ENCODE measurements at regions not wholly inside any gene's neighbourhood (a gene's known extent, or its start where the extent isn't known, plus 50 kb on each side); places are given as distances from the start of the nearest gene placed in this dataset.
A peak's percentile ranks its signal among the peaks of the same experiment; 100 is the strongest.

DNA sequence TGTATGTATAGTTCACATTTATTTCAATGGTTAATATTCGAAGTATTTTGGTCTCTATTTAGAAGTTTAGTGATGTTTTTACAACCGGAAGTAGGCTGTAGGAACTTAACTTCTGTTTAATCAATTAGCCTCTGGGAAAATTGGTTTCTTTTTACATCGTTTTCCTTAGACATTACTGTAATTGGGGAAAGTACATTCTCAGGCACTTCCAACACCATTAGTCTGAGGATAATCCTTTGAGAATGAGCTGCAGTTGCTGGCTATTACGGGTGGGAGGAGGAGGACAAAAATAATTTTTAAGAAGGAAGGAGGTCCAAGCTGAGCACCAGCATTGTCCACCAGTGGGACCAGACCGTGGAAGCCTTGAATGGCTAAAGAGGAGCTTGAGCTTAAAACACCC, 70.4 kb upstream of the ST3GAL5 start:
- WGBS, 2 donors, result 49 to 50% methylated on average over 5 of the region's 5 CpGs
- TF ChIP-seq, protein P1, sequence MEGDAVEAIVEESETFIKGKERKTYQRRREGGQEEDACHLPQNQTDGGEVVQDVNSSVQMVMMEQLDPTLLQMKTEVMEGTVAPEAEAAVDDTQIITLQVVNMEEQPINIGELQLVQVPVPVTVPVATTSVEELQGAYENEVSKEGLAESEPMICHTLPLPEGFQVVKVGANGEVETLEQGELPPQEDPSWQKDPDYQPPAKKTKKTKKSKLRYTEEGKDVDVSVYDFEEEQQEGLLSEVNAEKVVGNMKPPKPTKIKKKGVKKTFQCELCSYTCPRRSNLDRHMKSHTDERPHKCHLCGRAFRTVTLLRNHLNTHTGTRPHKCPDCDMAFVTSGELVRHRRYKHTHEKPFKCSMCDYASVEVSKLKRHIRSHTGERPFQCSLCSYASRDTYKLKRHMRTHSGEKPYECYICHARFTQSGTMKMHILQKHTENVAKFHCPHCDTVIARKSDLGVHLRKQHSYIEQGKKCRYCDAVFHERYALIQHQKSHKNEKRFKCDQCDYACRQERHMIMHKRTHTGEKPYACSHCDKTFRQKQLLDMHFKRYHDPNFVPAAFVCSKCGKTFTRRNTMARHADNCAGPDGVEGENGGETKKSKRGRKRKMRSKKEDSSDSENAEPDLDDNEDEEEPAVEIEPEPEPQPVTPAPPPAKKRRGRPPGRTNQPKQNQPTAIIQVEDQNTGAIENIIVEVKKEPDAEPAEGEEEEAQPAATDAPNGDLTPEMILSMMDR (IDR thresholded peaks at IDR 0.05), result no peak
- no peak for TF ChIP-seq POLR2A (IDR thresholded peaks at IDR 0.05)
- intact Hi-C loops (cut with DNase I; ENCODE audit: low total_unique reads), result no loop called here

DNA sequence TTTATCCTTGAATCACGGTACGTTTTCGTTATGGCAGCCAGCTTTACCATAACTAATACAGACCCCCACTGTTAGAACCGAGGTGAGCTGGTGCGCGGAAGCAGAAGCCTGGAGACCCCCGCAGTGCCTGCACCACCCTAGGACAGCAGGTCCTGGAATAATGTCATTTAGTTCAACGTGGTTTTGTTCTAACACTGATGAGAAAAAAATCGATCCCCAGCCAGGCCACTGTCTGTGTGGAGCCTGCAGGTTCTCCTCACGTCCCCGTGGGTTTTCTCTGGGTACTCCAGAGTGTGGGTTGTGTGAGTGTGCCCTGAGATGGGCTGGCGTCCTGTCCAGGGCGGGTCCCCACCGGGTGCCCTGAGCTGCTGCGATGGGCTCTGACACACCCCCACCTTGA, 69.9 kb upstream of the ST3GAL5 start:
- no peak overlapping the region for H3K4me3 ChIP-seq (ENCODE audit: low read depth, poor library complexity, severe bottlenecking)
- intact Hi-C loops (cut with DNase I; ENCODE audit: low total_unique reads), result no loop called here
- peak in 1 of 2 donors; percentile 4 for DNase-seq (ENCODE audit: low spot score in 2 of 2)
- TF ChIP-seq, protein P1 (IDR thresholded peaks at IDR 0.05), result no peak
- TF ChIP-seq POLR2A (IDR thresholded peaks at IDR 0.05), result no peak
- WGBS, 2 donors, result 82 to 83% methylated on average over 15 of the region's 15 CpGs

More for the DNA sequence above, 70.4 kb upstream of the ST3GAL5 start:
- no peak overlapping the region for H3K4me3 ChIP-seq (ENCODE audit: low read depth, poor library complexity, severe bottlenecking)
- DNase-seq (ENCODE audit: low spot score in 2 of 2), result no peak

DNA sequence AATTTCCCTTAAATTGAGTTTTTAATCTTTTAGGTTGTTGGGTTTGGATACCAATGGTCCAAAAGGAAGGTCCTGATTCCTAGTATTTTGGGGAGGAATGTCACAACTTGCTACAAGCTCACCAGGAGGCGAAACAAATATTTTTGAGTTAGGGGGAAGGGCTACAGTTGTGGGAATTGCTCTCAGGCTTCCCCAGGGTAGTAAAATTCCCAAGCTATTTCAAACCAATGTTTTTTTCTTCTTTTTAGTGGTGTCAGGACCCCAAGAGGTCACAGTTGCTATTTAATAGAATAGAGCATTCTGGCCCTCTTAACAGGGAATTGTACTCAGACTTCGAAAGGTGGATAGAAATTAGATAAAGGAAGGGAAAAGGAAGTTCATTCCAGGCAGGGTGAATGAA, 68.5 kb upstream of the ST3GAL5 start:
- no peak for DNase-seq (ENCODE audit: low spot score in 2 of 2)
- WGBS, 2 donors, result 90 to 98% methylated on average over 2 of the region's 2 CpGs
- intact Hi-C loops (cut with DNase I; ENCODE audit: low total_unique reads), result no loop called here
- TF ChIP-seq, protein P1 (IDR thresholded peaks at IDR 0.05), result no peak
- no peak for TF ChIP-seq POLR2A (IDR thresholded peaks at IDR 0.05)
- no peak overlapping the region for H3K4me3 ChIP-seq (ENCODE audit: low read depth, poor library complexity, severe bottlenecking)

DNA sequence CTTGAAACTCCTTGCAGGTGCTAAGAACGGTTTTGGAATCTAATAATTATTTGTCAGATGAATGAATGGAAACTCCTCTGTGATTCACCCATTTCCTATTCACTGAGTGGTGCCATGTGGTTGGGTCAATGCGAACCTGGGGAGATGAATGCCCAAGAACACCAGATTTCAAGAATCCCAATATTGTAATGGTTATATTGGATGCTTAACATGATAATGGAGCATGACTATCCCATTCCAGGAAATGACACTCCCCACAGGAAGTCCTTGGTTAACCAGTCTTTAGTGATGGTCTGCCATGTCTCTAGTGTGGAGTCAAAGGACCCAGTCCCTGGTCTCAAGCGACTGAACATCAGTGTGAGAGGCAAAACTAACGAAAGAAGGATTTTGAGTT, 67.9 kb upstream of the ST3GAL5 start:
- no peak for TF ChIP-seq POLR2A (IDR thresholded peaks at IDR 0.05)
- TF ChIP-seq, protein P1 (IDR thresholded peaks at IDR 0.05), result no peak
- WGBS, 2 donors, result 81 to 83% methylated on average over 4 of the region's 4 CpGs
- no peak overlapping the region for H3K4me3 ChIP-seq (ENCODE audit: low read depth, poor library complexity, severe bottlenecking)
- DNase-seq (ENCODE audit: low spot score in 2 of 2), result no peak
- intact Hi-C loops (cut with DNase I; ENCODE audit: low total_unique reads), result no loop called here

DNA sequence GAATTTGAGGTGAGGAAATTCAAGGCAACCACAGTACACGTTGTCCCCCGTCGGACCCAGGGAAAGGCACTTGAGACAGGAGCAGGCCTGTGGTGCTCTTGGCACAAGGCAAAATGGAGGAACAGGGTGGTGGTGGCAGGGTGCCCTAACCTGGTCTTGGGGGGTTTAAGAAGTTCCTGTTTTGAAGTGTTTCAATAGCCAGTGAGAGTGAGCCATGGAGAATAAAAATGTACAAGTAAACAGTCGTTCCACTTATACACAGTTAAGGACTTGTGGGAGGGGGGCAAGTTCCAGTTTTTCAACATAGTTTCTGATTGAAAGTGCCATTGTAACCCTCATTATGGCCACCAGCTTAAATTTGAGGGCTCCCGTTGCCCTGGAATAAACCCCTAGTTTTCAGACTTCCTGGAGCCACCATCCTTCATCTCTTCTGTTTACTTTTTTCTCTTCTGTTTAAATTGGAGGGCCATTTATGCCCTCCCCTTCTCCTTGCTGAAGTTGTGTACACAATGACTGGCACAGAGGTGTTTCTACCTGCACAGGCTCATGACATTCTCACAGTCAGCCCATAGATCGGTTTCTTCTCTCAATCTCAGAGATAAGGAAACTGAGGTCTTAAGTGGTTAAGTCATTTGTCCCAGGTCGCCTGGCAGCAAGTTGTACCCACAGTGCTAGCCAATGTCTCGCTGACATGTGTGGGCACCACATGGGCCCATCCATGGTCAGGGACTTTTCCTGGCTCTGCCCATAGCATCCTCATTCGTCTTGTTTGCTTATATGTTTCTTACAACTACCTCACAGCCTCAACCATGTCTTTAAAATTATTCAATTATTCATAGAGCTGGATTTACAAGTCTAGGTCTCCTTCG, 66.0 kb upstream of the ST3GAL5 start:
- WGBS, 2 donors, result 83 to 91% methylated on average over 10 of the region's 10 CpGs
- H3K4me3 ChIP-seq (ENCODE audit: low read depth, poor library complexity, severe bottlenecking), result no peak overlapping the region
- no peak for DNase-seq (ENCODE audit: low spot score in 2 of 2)
- intact Hi-C loops (cut with DNase I; ENCODE audit: low total_unique reads), result no loop called here
- TF ChIP-seq, protein P1 (IDR thresholded peaks at IDR 0.05), result no peak

DNA sequence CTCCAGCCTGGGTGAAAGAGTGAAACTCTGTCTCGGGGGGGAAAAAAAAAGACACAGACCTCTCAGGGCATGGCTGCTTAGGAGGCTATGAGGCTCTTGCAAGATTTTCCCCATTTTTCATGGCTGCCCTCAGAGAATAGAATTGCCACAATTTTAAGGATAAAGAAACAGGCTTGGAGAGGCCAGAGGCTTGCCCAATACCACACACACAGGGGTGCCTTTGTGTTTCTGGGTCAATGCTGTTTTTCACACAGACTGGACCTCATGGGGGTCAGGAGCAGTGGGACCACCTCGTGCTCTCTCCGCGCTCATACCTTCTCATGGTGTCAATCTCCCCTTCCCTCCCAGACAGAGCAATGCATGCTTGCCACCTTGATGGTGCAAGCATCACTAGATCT, 65.4 kb upstream of the ST3GAL5 start:
- TF ChIP-seq, protein P1 (IDR thresholded peaks at IDR 0.05), result no peak
- TF ChIP-seq POLR2A (IDR thresholded peaks at IDR 0.05), result no peak
- intact Hi-C loops (cut with DNase I; ENCODE audit: low total_unique reads), result no loop called here
- no peak for DNase-seq (ENCODE audit: low spot score in 2 of 2)
- H3K4me3 ChIP-seq (ENCODE audit: low read depth, poor library complexity, severe bottlenecking), result no peak overlapping the region
- 88 to 91% methylated on average over 4 of the region's 4 CpGs for whole genome bisulfite sequencing, 2 donors
